Ectodermal cell (in vitro differentiated cells): ENCODE measurements at regions not wholly inside any gene's neighbourhood (a gene's known extent, or its start where the extent isn't known, plus 50 kb on each side); places are given as distances from the start of the nearest gene placed in this dataset.
"Not testable (repeated sequence)": the region's sequence is repeated elsewhere in the genome, so short reads cannot be mapped to it uniquely, and the experiment has no call there.

Experiments used
- H3K27ac ChIP-seq: 2 replicates; pipeline ENCODE4 v1.7.0; 2013; ENCODE audit warnings: mild to moderate bottlenecking, low read depth, low read length; ENCODE audit not compliant: insufficient read depth, poor library complexity, severe bottlenecking
- H3K27me3 ChIP-seq: 2 replicates; pipeline ENCODE4 v1.7.0; 2013; ENCODE audit warnings: mild to moderate bottlenecking, low read length; ENCODE audit not compliant: insufficient read depth, control insufficient read depth, poor library complexity, severe bottlenecking
- H3K36me3 ChIP-seq: one replicate; pipeline ENCODE4 v1.7.0; 2013; ENCODE audit warnings: low read length; ENCODE audit not compliant: control insufficient read depth, insufficient read depth
- H3K4me1 ChIP-seq: one replicate; pipeline ENCODE4 v1.7.0; 2013; ENCODE audit warnings: low read length; ENCODE audit not compliant: control insufficient read depth, insufficient read depth
- H3K4me3 ChIP-seq: 2 replicates; pipeline ENCODE4 v1.7.0; 2013; ENCODE audit warnings: low read depth, low read length, control low read depth; ENCODE audit not compliant: insufficient read depth
- H3K9me3 ChIP-seq: 2 replicates; pipeline ENCODE4 v1.7.0; 2013; ENCODE audit warnings: mild to moderate bottlenecking, low read length, moderate library complexity; ENCODE audit not compliant: control insufficient read depth
- WGBS, 2 experiments: methylation state at CpG; one replicate each; pipeline ENCODE4 v1.1.7; 2013; ENCODE audit warnings: missing lambda C conversion rate in 2 of 2; 5-methylcytosine and 5-hydroxymethylcytosine counted together

GRCh38 chr2:19089476-19089875 is 268.9 kb downstream of the OSR1 start:
- H3K27me3 ChIP-seq, H3K9me3 ChIP-seq, H3K4me1 ChIP-seq, H3K27ac ChIP-seq, H3K4me3 ChIP-seq, H3K36me3 ChIP-seq: not testable (repeated sequence)
- WGBS, 2 experiments = 45 to 46% methylated on average over 5 of the region's 5 CpGs

GRCh38 chr2:19086231-19086651 is 272.2 kb downstream of the OSR1 start:
- H3K9me3 ChIP-seq = no peaks in the 10 kb centered on the region
- no peaks in the 10 kb centered on the region for H3K36me3 ChIP-seq
- H3K4me3 ChIP-seq = no peak overlapping the region
- no peaks in the 10 kb centered on the region for H3K27me3 ChIP-seq
- peaks cover 6% of the 10 kb centered on the region for H3K4me1 ChIP-seq
- no peak overlapping the region for H3K27ac ChIP-seq
- WGBS, 2 experiments = 10 to 14% methylated on average over 3 of the region's 3 CpGs

GRCh38 chr2:19078709-19079108 is 279.7 kb downstream of the OSR1 start:
- H3K27ac ChIP-seq = no peak overlapping the region
- H3K4me3 ChIP-seq = no peak overlapping the region
- no peaks in the 10 kb centered on the region for H3K36me3 ChIP-seq

GRCh38 chr2:19073522-19073921 is 284.9 kb downstream of the OSR1 start:
- Histone ChIP-seq H3K4me1 (peaks cover 5% of the 10 kb centered on the region), H3K27me3 (no peaks in the 10 kb centered on the region), H3K36me3 (no peaks in the 10 kb centered on the region), H3K4me3 (no peak overlapping the region), H3K27ac (no peak overlapping the region), H3K9me3 (no peaks in the 10 kb centered on the region)
- WGBS, 2 experiments = 84 to 86% methylated on average over 4 of the region's 4 CpGs

More at GRCh38 chr2:19078709-19079108, 279.7 kb downstream of the OSR1 start:
- Histone ChIP-seq H3K27me3 (no peaks in the 10 kb centered on the region), H3K4me1 (peaks cover 12% of the 10 kb centered on the region), H3K9me3 (no peaks in the 10 kb centered on the region)

GRCh38 chr2:19072161-19072560 is 286.3 kb downstream of the OSR1 start:
- H3K27me3 ChIP-seq = no peaks in the 10 kb centered on the region
- WGBS, 2 experiments = 84 to 98% methylated on average over 2 of the region's 2 CpGs
- H3K27ac ChIP-seq = no peak overlapping the region
- no peak overlapping the region for H3K4me3 ChIP-seq
- no peaks in the 10 kb centered on the region for H3K9me3 ChIP-seq
- no peaks in the 10 kb centered on the region for H3K36me3 ChIP-seq
- H3K4me1 ChIP-seq = peaks cover 5% of the 10 kb centered on the region

- 93 to 96% methylated on average over 4 of the region's 4 CpGs for WGBS, 2 experiments
- H3K27me3 ChIP-seq = no peaks in the 10 kb centered on the region
Observed at GRCh38 chr2:19070886-19071285, 287.5 kb downstream of the OSR1 start.

GRCh38 chr2:19068206-19068605 is 290.2 kb downstream of the OSR1 start:
- no peak overlapping the region for H3K27ac ChIP-seq
- H3K27me3 ChIP-seq = no peaks in the 10 kb centered on the region
- WGBS, 2 experiments = 94 to 96% methylated on average over 2 of the region's 2 CpGs
- no peaks in the 10 kb centered on the region for H3K9me3 ChIP-seq
- no peaks in the 10 kb centered on the region for H3K4me1 ChIP-seq
- no peaks in the 10 kb centered on the region for H3K36me3 ChIP-seq
- no peak overlapping the region for H3K4me3 ChIP-seq

More at GRCh38 chr2:19070886-19071285, 287.5 kb downstream of the OSR1 start:
- H3K36me3 ChIP-seq = no peaks in the 10 kb centered on the region
- no peak overlapping the region for H3K27ac ChIP-seq
- peaks cover 5% of the 10 kb centered on the region for H3K4me1 ChIP-seq
- H3K4me3 ChIP-seq = no peak overlapping the region
- H3K9me3 ChIP-seq = no peaks in the 10 kb centered on the region

GRCh38 chr2:19062370-19062769 is 296.1 kb downstream of the OSR1 start:
- H3K27ac ChIP-seq = no peak overlapping the region
- peaks cover 9% of the 10 kb centered on the region for H3K4me1 ChIP-seq
- no peaks in the 10 kb centered on the region for H3K9me3 ChIP-seq
- no peaks in the 10 kb centered on the region for H3K27me3 ChIP-seq
- no peak overlapping the region for H3K4me3 ChIP-seq
- WGBS, 2 experiments = 86 to 100% methylated on average over 1 of the region's 1 CpG
- no peaks in the 10 kb centered on the region for H3K36me3 ChIP-seq

GRCh38 chr2:19059076-19059475 is 299.3 kb downstream of the OSR1 start:
- no peaks in the 10 kb centered on the region for H3K9me3 ChIP-seq
- H3K27me3 ChIP-seq = no peaks in the 10 kb centered on the region
- H3K4me1 ChIP-seq = peaks cover 9% of the 10 kb centered on the region
- 0% methylated on average over 1 of the region's 1 CpG for WGBS, 2 experiments
- no peak overlapping the region for H3K27ac ChIP-seq
- no peak overlapping the region for H3K4me3 ChIP-seq
- H3K36me3 ChIP-seq = no peaks in the 10 kb centered on the region

- H3K9me3 ChIP-seq = no peaks in the 10 kb centered on the region
- 83 to 87% methylated on average over 5 of the region's 5 CpGs for WGBS, 2 experiments
Observed at GRCh38 chr2:19051203-19051831, 307.1 kb downstream of the OSR1 start.

GRCh38 chr2:19050354-19050753 is 308.1 kb downstream of the OSR1 start:
- H3K4me1 ChIP-seq = no peaks in the 10 kb centered on the region
- H3K36me3 ChIP-seq = no peaks in the 10 kb centered on the region
- no peak overlapping the region for H3K4me3 ChIP-seq
- H3K27ac ChIP-seq = no peak overlapping the region
- no peaks in the 10 kb centered on the region for H3K27me3 ChIP-seq
- no peaks in the 10 kb centered on the region for H3K9me3 ChIP-seq

More at GRCh38 chr2:19051203-19051831, 307.1 kb downstream of the OSR1 start:
- Histone ChIP-seq H3K36me3 (no peaks in the 10 kb centered on the region), H3K27me3 (no peaks in the 10 kb centered on the region), H3K4me3 (no peak overlapping the region), H3K4me1 (no peaks in the 10 kb centered on the region), H3K27ac (no peak overlapping the region)
